GM19397 (cell line): ENCODE measurements at regions not wholly inside any gene's neighbourhood (a gene's known extent, or its start where the extent isn't known, plus 50 kb on each side); places are given as distances from the start of the nearest gene placed in this dataset.
"Not testable (repeated sequence)": the region's sequence is repeated elsewhere in the genome, so short reads cannot be mapped to it uniquely, and the experiment has no call there.

Experiments
- ATAC-seq: cut with Tn5 transposase; IDR thresholded peaks from one replicate; pipeline ENCODE4 v1.9.1; 2021; ENCODE audit warnings: mild to moderate bottlenecking, moderate library complexity; ENCODE audit not compliant: unreplicated experiment

- ATAC-seq: no peak
Observed at GRCh38 chr7:67662804-67663203, 666.2 kb downstream of the TYW1 start.

- ATAC-seq: no peak
Observed at GRCh38 chr7:67663644-67664043, 667.0 kb downstream of the TYW1 start.

- not testable (repeated sequence) for ATAC-seq
Observed at GRCh38 chr7:67666359-67666758, 669.7 kb downstream of the TYW1 start.

- ATAC-seq: no peak
Observed at GRCh38 chr7:67671006-67671548, 674.4 kb downstream of the TYW1 start.

- ATAC-seq: no peak
Observed at GRCh38 chr7:67673861-67674260, 677.2 kb downstream of the TYW1 start.

GRCh38 chr7:67674862-67675261, 678.2 kb downstream of the TYW1 start:
- not testable (repeated sequence) for ATAC-seq

GRCh38 chr7:67675971-67676370, 679.3 kb downstream of the TYW1 start:
- no peak for ATAC-seq

GRCh38 chr7:67678419-67678818, 681.8 kb downstream of the TYW1 start:
- ATAC-seq: no peak

- no peak for ATAC-seq
Observed at GRCh38 chr7:67683628-67684027, 687.0 kb downstream of the TYW1 start.

GRCh38 chr7:67690700-67691099, 694.1 kb downstream of the TYW1 start:
- ATAC-seq: no peak

GRCh38 chr7:67692425-67692824, 695.8 kb downstream of the TYW1 start:
- ATAC-seq: no peak

GRCh38 chr7:67696124-67696523, 699.5 kb downstream of the TYW1 start:
- no peak for ATAC-seq

GRCh38 chr7:67696878-67697277, 700.2 kb downstream of the TYW1 start:
- ATAC-seq: no peak

- ATAC-seq: no peak
Observed at GRCh38 chr7:67698354-67698753, 701.7 kb downstream of the TYW1 start.

GRCh38 chr7:67705850-67706249, 709.2 kb downstream of the TYW1 start:
- ATAC-seq: no peak

GRCh38 chr7:67711706-67712105, 715.1 kb downstream of the TYW1 start:
- ATAC-seq: no peak

GRCh38 chr7:67713451-67714056, 716.9 kb downstream of the TYW1 start:
- ATAC-seq: no peak

- no peak for ATAC-seq
Observed at GRCh38 chr7:67716729-67717128, 720.1 kb downstream of the TYW1 start.

GRCh38 chr7:67723591-67723990, 727.0 kb downstream of the TYW1 start:
- ATAC-seq: no peak

GRCh38 chr7:67724435-67724834, 727.8 kb downstream of the TYW1 start:
- no peak for ATAC-seq

- no peak for ATAC-seq
Observed at GRCh38 chr7:67724955-67725354, 728.3 kb downstream of the TYW1 start.

GRCh38 chr7:67725423-67725822, 728.8 kb downstream of the TYW1 start:
- ATAC-seq: no peak

GRCh38 chr7:67729771-67730170, 733.1 kb downstream of the TYW1 start:
- no peak for ATAC-seq
